ENCODE measurements at regions not wholly inside any gene's neighbourhood (a gene's known extent, or its start where the extent isn't known, plus 50 kb on each side); places are given as distances from the start of the nearest gene placed in this dataset.

GRCh38 chr18:34562252-34562870 lies 147.7 kb upstream of the DTNA start:
- Histone ChIP-seq H3K4me1 (ENCODE audit: control insufficient read depth, insufficient read depth, low read length) (no peaks in the 10 kb centered on the region), H3K23ac (ENCODE audit: low read depth, low read length) (no peak overlapping the region), H4K8ac (ENCODE audit: low read depth in 2 of 2, low read length in 2 of 2) (no peak overlapping the region), H3K36me3 (ENCODE audit: control insufficient read depth, insufficient read depth, low read length) (no peaks in the 10 kb centered on the region), H2BK5ac (ENCODE audit: low read depth, low read length, poor library complexity, severe bottlenecking) (no peak overlapping the region), H2AK9ac (replicated peaks; ENCODE audit: low read depth, low read length, poor library complexity) (no peak overlapping the region), H2BK15ac (ENCODE audit: low read depth, low read length) (no peak overlapping the region), H3K9me3 (ENCODE audit: control insufficient read depth, insufficient read depth, low read length) (no peaks in the 10 kb centered on the region), H3K27ac (ENCODE audit: insufficient read depth, low read length) (no peak overlapping the region), H3K9ac (ENCODE audit: low read depth, low read length) (no peak overlapping the region), H2BK20ac (ENCODE audit: low read depth, low read length) (no peak overlapping the region), H3K27me3 (ENCODE audit: control insufficient read depth, insufficient read depth, low read length) (no peaks in the 10 kb centered on the region), H2BK120ac (ENCODE audit: low read depth, low read length) (no peak overlapping the region), H3K4me3 (ENCODE audit: insufficient read depth, low read depth, low read length) (no peak overlapping the region), H3K56ac (ENCODE audit: extremely low read depth, insufficient read depth, low read length) (no peak overlapping the region), H3K4ac (ENCODE audit: low read depth, low read length) (no peak overlapping the region), H4K5ac (ENCODE audit: low read depth, low read length) (no peak overlapping the region), H2AK5ac (ENCODE audit: low read depth, low read length) (no peak overlapping the region), H3K14ac (replicated peaks; ENCODE audit: low read depth, low read length) (no peak overlapping the region), H3K9me1 (ENCODE audit: insufficient read depth, low read length) (no peaks in the 10 kb centered on the region), H4K20me1 (ENCODE audit: insufficient read depth, low read length) (no peaks in the 10 kb centered on the region), H3K4me2 (ENCODE audit: low read depth, low read length) (no peak overlapping the region), H3K18ac (ENCODE audit: low read depth, low read length) (no peak overlapping the region), H2AFZ (replicated peaks; ENCODE audit: low read length, poor library complexity) (no peak overlapping the region), H4K91ac (ENCODE audit: insufficient read depth, low read depth, low read length) (no peak overlapping the region), H3K79me1 (ENCODE audit: low read depth in 1 of 2, low read length in 2 of 2) (no peaks in the 10 kb centered on the region)
- no peak for ATAC-seq (ENCODE audit: low read depth)
- DNase-seq: no peak
- BruUV-seq (replicated peaks): no TSS peak
- TF ChIP-seq RAD21 (IDR thresholded peaks at IDR 0.05; ENCODE audit: low read length) (no peak), MAZ (IDR thresholded peaks at IDR 0.05; ENCODE audit: borderline replicate concordance, low read depth, low read length) (no peak), MAFK (IDR thresholded peaks at IDR 0.05; ENCODE audit: low read depth, low read length) (no peak), POLR2A (IDR thresholded peaks at IDR 0.05; ENCODE audit: low read depth, low read length) (no peak), SMC3 (IDR thresholded peaks at IDR 0.05; ENCODE audit: low read depth, low read length) (no peak), ELK1 (IDR thresholded peaks at IDR 0.05; ENCODE audit: borderline replicate concordance, low read depth, low read length) (no peak), FOS (IDR thresholded peaks at IDR 0.05; ENCODE audit: low read depth, low read length) (no peak), CTCF (conservative IDR thresholded peaks at IDR 0.05; ENCODE audit: low read depth, low read length) (no peak), BHLHE40 (IDR thresholded peaks at IDR 0.05; ENCODE audit: low read depth, low read length) (no peak), NFE2L2 (IDR thresholded peaks at IDR 0.05; ENCODE audit: low read depth, low read length) (no peak), CEBPB (IDR thresholded peaks at IDR 0.05; ENCODE audit: low read depth, low read length) (no peak), MXI1 (IDR thresholded peaks at IDR 0.05; ENCODE audit: borderline replicate concordance, low read depth, low read length) (no peak), RCOR1 (IDR thresholded peaks at IDR 0.05; ENCODE audit: insufficient replicate concordance, low read length) (no peak), USF2 (IDR thresholded peaks at IDR 0.05; ENCODE audit: low read depth, low read length) (no peak), CHD1 (IDR thresholded peaks at IDR 0.05; ENCODE audit: low read depth, low read length) (no peak), RFX5 (IDR thresholded peaks at IDR 0.05; ENCODE audit: low read depth, low read length) (no peak)
- CTCF ChIA-PET: no interaction called here
- POLR2A ChIA-PET (ENCODE audit: unreplicated experiment): no interaction called here
- in situ Hi-C loops (cut with MboI; ENCODE audit: low sequenced_read_pairs) (no loop called here), dilution Hi-C loops (cut with HindIII; ENCODE audit: low sequenced_read_pairs, unreplicated experiment) (no loop called here), intact Hi-C loops (cut with micrococcal nuclease) (no loop called here)
- 100% methylated on average over 1 of the region's 6 CpGs; no CpG with 5 or more reads in 1 of the 2 experiments for WGBS, 2 experiments (ENCODE audit: extremely low coverage in 2 of 2, insufficient read length in 1 of 2)
